ENCODE measurements at regions not wholly inside any gene's neighbourhood (a gene's known extent, or its start where the extent isn't known, plus 50 kb on each side); places are given as distances from the start of the nearest gene placed in this dataset.
A peak's percentile ranks its signal among the peaks of the same experiment; 100 is the strongest.
"Not testable (repeated sequence)": the region's sequence is repeated elsewhere in the genome, so short reads cannot be mapped to it uniquely, and the experiment has no call there.

DNA sequence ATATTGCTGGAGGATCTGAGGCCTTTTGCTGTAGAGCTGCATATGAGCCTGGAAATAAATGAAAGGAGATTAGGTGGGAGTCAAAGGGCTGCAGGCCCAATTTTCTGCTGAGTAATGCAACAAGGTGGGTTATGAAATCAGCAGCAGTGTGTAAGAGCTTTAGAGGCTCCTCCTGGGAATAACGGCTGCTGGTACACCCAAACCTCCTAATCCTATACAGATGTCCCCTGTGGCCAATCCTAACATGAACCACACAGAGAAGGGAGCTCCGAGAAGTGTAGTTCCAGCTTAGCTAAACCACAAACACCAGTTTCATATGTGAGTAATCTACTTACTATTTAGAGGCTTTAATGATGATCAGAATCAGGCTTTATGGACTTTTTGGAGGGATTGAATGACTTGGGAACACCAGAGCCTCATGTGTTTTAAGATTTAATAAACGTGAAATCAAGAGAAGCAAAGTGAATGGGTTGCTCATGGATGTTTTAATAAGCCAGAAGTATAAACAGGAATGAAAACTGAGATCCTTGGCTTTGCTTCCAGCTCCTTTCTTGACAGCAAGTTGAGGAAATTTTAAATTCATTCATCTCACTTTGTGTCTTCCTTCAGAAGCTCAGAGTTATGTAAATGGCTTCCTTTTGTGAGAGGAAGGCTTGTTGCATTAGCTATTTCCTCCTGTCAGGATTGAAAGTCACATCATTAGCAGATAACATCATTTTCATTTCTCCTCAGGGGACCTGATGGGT lies 437.5 kb downstream of the TMEM232 start:
- no peak for DNase-seq (ENCODE audit: low spot score in 2 of 2)
- Mint-ChIP-seq H3K27ac (no peak overlapping the region), H3K9me3 (peaks cover 4 to 22% of the 10 kb centered on the region in 2 donors), H3K36me3 (peaks cover 7 to 14% of the 10 kb centered on the region in 2 donors)
- ATAC-seq: no peak

DNA sequence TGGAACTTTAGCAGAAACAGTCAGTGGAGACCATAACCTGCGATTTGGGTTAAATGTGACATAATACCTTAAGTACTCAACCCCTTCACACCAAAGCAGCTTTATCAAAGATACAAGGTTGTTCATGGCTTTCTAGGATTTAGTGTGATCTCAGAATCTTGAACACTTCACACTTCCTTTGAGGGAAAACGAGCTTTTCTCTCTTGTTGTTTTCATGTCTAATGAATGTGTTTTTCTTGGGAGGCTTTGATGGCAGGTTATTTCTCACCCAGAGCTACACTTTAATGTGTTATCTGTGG lies 437.0 kb downstream of the TMEM232 start:
- H3K27ac Mint-ChIP-seq: no peak overlapping the region
- H3K36me3 Mint-ChIP-seq: peaks cover 7 to 11% of the 10 kb centered on the region in 2 donors
- no peak for ATAC-seq
- DNase-seq (ENCODE audit: low spot score in 2 of 2): no peak
- peaks cover 3 to 22% of the 10 kb centered on the region in 2 donors for H3K9me3 Mint-ChIP-seq

DNA sequence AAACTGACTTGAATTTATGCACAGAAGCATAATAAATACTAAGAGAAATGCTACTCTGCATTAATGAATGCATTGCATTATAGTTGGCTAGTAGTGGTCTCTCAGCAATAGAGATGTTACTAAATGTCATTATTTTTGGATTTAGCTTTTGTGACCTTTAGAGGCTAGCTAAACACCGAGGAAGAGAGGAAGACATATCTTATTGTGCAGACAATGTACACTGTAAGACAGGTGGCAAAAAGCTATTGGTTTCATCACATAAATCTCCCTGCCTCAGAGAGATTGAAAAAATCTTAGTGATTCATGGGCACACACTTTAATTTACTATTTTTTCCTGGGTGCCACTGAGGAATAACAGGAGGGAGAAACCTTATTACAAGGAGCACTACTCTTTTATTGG lies 435.9 kb downstream of the TMEM232 start:
- peaks cover 0 to 17% of the 10 kb centered on the region in 2 donors for H3K9me3 Mint-ChIP-seq
- ATAC-seq (no peak), DNase-seq (ENCODE audit: low spot score in 2 of 2) (no peak)
- peaks cover 0 to 3% of the 10 kb centered on the region in 2 donors for H3K36me3 Mint-ChIP-seq
- no peak overlapping the region for H3K27ac Mint-ChIP-seq

DNA sequence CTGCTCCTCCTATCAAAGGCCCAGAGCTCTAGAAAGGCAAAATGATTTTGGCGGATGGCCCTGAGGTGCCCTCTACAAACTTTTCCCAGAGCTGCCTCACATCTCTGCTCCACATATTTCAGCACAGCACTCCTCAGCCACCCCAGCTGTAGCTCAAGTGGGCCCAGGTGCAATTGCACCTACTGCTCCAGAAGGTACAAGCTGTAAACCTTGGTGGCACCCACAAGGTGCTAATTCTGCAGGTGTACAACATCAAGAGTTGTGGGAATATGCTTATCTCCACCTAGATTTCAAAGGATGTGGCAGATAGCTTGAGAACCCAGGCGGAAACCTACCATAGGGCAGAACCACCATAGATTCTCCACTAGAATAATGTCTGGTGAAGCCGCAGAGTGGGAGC lies 432.2 kb downstream of the TMEM232 start:
- ATAC-seq: no peak
- no peaks in the 10 kb centered on the region for H3K36me3 Mint-ChIP-seq
- H3K27ac Mint-ChIP-seq: no peak overlapping the region
- peaks cover 0 to 11% of the 10 kb centered on the region in 2 donors for H3K9me3 Mint-ChIP-seq
- no peak for DNase-seq (ENCODE audit: low spot score in 2 of 2)

DNA sequence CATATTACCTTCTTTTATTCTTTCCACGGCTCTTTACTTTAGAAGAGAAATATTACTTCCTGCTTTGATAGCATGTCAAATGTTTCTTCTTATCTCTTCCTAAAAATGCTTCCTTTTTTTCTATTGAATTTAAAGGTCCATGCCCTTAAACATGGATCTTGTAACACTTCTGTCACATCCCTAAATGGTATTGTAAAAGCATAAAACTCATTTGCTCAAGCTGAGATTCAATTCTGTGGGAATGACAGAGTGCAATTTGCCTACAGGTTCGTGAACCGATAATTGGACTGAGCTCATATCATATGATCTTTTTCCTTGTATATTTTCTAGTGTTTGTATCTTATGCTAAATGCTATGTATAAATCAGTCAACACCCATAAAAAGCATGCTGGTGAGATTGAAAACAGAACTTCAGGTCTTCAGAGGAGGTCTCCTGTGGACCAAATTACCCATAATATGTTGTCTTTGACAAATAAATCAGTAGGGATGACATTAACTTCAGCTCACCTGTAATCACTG lies 429.3 kb downstream of the TMEM232 start:
- peaks cover 1 to 3% of the 10 kb centered on the region in 2 donors for H3K9me3 Mint-ChIP-seq
- H3K27ac Mint-ChIP-seq: no peak overlapping the region
- ATAC-seq (no peak), DNase-seq (ENCODE audit: low spot score in 2 of 2) (no peak)
- no peaks in the 10 kb centered on the region for H3K36me3 Mint-ChIP-seq

DNA sequence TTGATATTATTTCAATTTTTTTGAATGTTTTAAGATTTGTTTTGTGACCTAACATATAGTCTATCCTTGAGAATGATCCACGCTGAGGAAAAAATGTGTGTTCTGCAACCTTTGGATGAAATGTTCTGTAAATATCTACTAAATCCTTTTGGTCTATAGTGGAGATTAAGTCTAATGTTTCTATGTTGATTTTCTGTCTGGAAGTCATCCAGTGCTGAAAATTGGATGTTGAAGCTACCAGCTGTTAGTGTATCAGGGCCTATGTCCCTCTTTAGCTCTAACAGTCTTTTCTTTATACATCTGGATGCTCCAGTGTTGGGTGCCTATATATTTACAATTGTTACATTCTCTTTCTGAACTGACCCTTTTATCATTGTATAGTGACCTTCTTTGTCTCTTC lies 422.3 kb downstream of the TMEM232 start:
- peaks cover 6 to 16% of the 10 kb centered on the region in 2 donors for H3K9me3 Mint-ChIP-seq
- DNase-seq (ENCODE audit: low spot score in 2 of 2) (no peak), ATAC-seq (no peak)
- no peak overlapping the region for H3K27ac Mint-ChIP-seq
- peaks cover 7 to 24% of the 10 kb centered on the region in 2 donors for H3K36me3 Mint-ChIP-seq

DNA sequence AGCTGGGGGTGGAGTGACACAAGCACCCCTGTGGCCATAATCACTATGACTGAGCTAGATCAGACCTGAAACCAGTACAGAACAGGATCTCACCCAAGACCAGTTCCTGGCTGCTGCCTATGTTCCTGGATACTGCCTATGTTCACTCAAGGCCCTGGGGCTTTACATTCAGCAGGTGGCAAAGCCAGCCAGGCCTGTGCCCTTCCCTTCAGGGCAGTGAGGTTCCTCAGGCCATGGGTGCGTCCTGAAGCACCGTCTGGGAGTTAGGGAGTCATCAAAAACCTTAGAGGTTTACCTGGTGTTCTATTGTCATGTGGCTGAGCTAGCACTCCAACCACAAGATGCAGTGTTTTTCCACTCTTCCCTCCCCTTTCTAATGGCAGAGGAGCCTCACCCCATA lies 419.8 kb downstream of the TMEM232 start:
- Mint-ChIP-seq H3K9me3 (peaks cover 12 to 18% of the 10 kb centered on the region in 2 donors), H3K27ac (no peak overlapping the region), H3K36me3 (peaks cover 7 to 27% of the 10 kb centered on the region in 2 donors)
- DNase-seq (ENCODE audit: low spot score in 2 of 2) (no peak), ATAC-seq (no peak)

DNA sequence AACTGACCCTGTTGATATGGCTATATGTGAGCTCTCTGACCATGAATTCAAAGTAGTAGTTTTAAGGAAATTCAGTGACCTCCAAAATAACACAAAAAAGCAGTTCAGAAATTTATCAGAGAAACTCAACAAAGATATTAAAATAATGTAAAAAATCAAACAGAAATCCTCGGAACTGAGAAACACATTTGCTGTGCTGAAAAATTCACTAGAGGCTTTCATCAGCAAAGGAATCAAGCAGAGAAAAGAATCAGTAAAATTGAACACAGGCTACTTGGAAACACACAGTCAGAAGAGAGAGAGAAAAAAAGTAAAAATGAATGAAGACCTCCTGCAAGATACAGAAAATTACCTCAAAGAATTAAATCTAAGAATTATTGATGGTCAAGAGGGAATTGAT lies 417.2 kb downstream of the TMEM232 start:
- H3K27ac Mint-ChIP-seq: no peak overlapping the region
- H3K9me3 Mint-ChIP-seq: peaks cover 12 to 14% of the 10 kb centered on the region in 2 donors
- ATAC-seq: no peak
- DNase-seq (ENCODE audit: low spot score in 2 of 2): no peak
- H3K36me3 Mint-ChIP-seq: peaks cover 7 to 23% of the 10 kb centered on the region in 2 donors

DNA sequence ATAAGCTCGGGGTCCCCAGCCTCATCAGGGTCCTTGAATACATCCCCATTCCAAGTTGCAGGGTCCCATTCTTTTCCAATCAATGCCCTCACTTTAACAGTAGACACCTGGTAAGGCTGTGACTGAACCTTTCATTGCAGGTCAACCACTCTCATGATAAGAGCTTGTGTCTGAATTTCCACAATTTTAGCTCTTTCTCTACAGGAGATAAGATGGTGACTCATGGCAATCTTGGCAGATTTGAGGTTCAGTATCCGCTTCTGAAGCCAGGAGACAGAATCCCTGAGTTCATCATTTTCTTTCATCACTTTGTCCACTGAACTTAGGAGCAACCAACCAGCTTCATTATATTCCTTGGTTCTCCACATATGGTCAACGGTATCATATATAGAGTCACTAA lies 409.9 kb downstream of the TMEM232 start:
- not testable (repeated sequence) for H3K9me3 Mint-ChIP-seq; H3K27ac Mint-ChIP-seq; DNase-seq (ENCODE audit: low spot score in 2 of 2); ATAC-seq; H3K36me3 Mint-ChIP-seq

DNA sequence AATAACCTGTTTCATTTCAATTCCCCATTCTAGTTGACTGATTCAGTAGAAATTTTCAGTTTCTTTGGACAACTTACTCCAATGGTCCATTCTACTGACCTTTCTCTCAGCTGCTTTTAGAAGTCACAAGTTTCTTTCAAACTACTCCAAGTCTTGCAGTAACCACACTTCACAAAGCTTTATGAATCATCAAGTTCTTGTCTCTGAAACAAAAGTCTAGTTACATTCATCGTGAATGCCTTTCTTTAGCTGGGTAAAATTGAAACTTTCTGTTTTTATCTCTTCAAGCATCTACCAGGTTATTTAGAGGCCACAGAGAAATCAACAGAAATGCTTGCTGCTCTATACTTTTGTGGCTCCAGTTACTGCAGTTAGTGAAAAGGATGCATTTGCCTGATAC lies 405.4 kb downstream of the TMEM232 start:
- H3K27ac Mint-ChIP-seq: no peak overlapping the region
- no peak for DNase-seq (ENCODE audit: low spot score in 2 of 2)
- peak; percentile 33 to 74 for ATAC-seq
- H3K9me3 Mint-ChIP-seq: peaks cover 0 to 4% of the 10 kb centered on the region in 2 donors
- no peaks in the 10 kb centered on the region for H3K36me3 Mint-ChIP-seq

DNA sequence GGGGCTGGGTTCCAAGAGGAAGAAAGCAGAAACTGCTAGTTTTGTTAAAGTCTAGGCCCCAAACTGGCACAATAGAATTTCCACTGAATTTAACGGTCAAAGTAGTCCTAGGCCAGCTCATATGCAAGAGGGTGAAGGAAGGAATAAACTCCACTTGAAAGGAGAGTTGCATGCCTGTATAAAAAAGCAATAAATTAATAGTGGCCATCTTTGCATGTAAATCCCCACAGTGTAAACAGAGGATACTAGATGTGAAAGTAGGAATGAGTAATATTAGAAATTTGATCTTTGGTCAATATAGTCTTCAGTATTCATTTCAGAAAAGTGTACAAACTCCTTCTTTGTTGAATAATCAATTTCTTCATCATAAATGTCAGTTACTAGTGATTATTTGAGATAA lies 403.1 kb downstream of the TMEM232 start:
- DNase-seq (ENCODE audit: low spot score in 2 of 2): no peak
- Mint-ChIP-seq H3K36me3 (no peaks in the 10 kb centered on the region), H3K27ac (no peak overlapping the region), H3K9me3 (no peaks in the 10 kb centered on the region)
- no peak for ATAC-seq

DNA sequence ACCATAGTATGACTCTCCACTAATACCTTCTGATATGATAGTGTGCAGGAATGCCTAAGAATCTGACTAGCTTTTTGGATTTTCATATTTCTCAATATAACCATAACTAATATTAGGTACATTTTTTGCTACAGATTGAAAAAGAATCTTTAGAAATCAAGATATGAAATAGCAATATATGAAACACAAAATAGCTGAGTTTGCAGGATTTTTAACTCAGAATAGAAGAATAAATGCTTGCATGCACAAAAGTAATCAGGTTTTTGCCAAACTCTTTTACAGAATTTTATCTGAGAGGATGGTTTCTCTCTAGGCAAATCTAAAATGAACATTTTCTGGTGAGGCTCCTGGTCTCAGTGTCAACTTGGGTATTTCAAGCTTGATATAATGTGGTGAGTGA lies 402.6 kb downstream of the TMEM232 start:
- ATAC-seq (no peak), DNase-seq (ENCODE audit: low spot score in 2 of 2) (no peak)
- Mint-ChIP-seq H3K9me3 (peaks cover 0 to 2% of the 10 kb centered on the region in 2 donors), H3K36me3 (no peaks in the 10 kb centered on the region), H3K27ac (no peak overlapping the region)

DNA sequence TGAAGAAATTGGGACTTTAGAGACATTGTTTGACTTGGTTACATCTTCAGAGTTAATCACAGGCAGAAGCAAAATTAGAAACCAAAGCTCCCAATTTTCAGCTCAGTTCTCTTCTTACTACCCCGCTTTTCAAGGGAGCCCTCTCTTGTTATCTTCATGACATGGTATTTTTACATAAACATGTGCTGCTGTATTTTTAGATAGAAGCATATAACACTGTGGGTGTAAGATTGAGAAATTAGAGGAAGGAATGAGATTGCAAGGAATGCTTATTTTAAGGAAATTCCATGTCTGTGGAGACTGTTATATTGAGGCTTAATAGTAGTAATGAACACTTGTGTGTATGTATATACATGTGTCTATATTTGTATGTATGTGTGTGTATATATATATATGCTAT lies 401.6 kb downstream of the TMEM232 start:
- no peaks in the 10 kb centered on the region for H3K36me3 Mint-ChIP-seq
- H3K27ac Mint-ChIP-seq: no peak overlapping the region
- DNase-seq (ENCODE audit: low spot score in 2 of 2) (no peak), ATAC-seq (no peak)
- H3K9me3 Mint-ChIP-seq: peaks cover 0 to 5% of the 10 kb centered on the region in 2 donors

DNA sequence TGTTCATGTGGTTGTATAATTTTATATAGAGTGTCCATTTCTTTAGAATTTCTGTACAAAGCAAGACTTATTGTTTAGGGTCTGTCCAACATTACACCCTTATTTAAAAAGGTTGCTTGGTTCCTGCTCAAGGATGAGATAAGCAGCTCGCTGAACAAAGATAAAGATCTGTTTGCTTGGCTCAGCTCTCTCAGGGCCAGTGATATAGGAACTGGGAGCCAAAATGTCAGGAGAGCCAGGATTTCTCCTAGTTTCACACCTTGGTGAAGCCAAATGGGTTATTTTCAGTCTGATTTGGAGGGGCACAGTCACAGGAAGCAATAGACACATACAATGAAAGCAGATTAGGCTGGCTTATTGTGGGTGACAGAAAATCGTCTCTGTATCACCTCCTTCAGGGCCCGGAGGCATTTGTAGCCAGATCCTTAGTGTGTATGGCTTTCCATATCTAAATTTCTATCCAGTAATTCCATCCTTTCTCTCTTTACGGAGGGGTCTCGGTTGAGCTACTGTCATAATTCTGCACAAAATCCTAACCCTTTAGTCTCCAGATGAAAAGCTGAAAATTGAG lies 396.4 kb downstream of the TMEM232 start:
- ATAC-seq (no peak), DNase-seq (ENCODE audit: low spot score in 2 of 2) (no peak)
- H3K27ac Mint-ChIP-seq: no peak overlapping the region
- peaks cover 0 to 5% of the 10 kb centered on the region in 2 donors for H3K9me3 Mint-ChIP-seq
- no peaks in the 10 kb centered on the region for H3K36me3 Mint-ChIP-seq

DNA sequence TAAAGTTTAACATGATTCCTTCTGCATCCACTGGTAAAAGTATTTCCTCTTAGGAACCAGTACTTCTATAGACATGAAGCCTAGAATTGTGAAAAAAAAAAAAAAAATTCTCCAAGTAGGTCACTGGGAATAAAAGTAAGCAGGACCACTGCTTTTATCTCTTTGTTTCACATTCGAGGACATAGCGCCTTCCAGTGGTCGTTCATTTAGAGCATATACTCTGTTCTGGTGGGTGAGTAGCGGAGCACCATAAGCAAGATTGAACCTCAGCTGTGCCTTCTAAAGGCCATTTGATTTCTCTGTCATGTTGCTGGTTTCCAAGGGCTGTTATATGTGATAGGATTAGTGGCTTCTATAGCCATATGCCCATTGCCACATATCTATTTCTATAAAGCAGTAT lies 393.1 kb downstream of the TMEM232 start:
- DNase-seq (ENCODE audit: low spot score in 2 of 2) (no peak), ATAC-seq (no peak)
- H3K9me3 Mint-ChIP-seq: peaks cover 0 to 5% of the 10 kb centered on the region in 2 donors
- no peak overlapping the region for H3K27ac Mint-ChIP-seq
- no peaks in the 10 kb centered on the region for H3K36me3 Mint-ChIP-seq

DNA sequence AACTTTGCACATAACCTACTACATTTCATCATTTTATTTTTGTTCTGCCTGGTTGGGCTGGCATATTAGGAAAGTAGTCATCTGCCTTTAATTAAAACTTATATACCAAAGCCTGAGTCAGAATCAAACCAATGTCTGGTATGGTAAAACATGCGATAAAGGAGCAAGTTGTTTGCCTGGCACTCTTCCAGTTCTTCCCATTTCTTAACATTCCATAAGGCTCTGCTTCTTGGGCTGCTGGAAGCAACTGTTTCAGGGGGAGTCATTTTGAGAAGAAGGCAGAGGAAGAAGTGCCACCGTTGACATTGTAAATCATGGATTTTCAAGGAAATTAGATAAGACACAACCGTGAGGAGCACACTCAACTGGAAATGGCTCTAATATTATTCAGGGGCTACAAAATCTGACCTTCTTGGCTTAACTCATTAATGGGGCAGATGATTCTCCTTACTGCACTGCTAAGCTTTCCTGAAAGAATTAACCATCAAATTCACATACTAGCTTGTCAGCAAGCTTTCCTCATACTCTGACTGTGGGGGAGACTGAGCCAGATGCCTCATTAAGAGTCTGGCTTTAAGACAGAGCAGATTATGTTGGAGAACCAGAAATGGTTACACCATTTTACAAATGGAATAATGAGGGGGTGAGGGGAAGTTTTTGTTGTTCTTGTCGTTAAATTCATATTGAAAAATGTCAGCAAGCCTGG lies 391.0 kb downstream of the TMEM232 start:
- no peak for ATAC-seq
- H3K9me3 Mint-ChIP-seq: no peaks in the 10 kb centered on the region
- H3K36me3 Mint-ChIP-seq: no peaks in the 10 kb centered on the region
- H3K27ac Mint-ChIP-seq: no peak overlapping the region
- no peak for DNase-seq (ENCODE audit: low spot score in 2 of 2)

DNA sequence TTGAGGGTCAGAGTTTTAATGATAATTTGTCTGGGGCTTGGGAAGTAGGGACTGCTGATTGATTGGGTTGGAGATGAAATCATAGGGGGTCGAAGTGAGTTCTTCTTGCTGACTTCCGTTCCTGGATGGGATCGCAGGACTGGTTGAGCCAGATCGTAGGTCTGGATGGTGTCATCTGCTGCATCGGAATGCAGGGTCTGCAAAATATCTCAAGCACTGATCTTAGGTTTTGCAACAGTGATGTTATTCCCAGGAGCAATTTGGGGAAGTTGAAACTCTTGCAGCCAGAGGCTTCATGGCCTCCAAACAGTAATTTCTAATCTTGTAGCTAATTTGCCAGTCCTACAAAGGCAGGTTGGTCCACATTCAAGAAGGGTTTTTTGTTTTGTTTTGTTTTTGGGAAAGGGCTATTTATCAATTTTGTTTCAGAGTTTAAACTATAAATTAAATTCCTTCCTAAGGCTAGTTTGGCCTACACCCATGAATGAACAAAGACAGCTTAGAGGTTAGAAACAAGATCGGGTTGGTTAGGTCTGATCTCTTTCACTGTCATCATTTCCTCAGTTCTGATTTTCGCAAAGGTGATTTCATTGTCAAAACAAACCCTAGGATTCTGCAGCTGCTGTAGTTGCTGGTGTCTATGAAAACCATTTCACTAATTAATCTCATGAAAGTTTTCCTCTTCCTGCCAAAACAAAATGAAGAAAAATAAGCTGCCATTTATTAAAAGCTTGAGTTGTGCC lies 388.0 kb downstream of the TMEM232 start:
- H3K9me3 Mint-ChIP-seq: no peaks in the 10 kb centered on the region
- H3K27ac Mint-ChIP-seq: no peak overlapping the region
- DNase-seq (ENCODE audit: low spot score in 2 of 2) (no peak), ATAC-seq (no peak)
- H3K36me3 Mint-ChIP-seq: no peaks in the 10 kb centered on the region

Measured in activated naive CD4-positive, alpha-beta T cell treated with anti-CD3 and anti-CD28 coated beads, Interleukin-2, amount 50 U/mL, for 72 hours (primary cell).